Neural cell (in vitro differentiated cells): ENCODE measurements at regions not wholly inside any gene's neighbourhood (a gene's known extent, or its start where the extent isn't known, plus 50 kb on each side); places are given as distances from the start of the nearest gene placed in this dataset.

Experiments
- H2AFZ ChIP-seq: fragments of 200-600, 300-800 bp; sonication (generic), shearing (Covaris generic); 2 replicates; pipeline ENCODE4 v1.6.0; 2014; ENCODE audit warnings: low read depth, mild to moderate bottlenecking, antibody characterized with exemption, low read length, moderate library complexity
- H3F3A ChIP-seq: fragments of 200-600 bp; shearing (Covaris generic); 2 replicates; pipeline ENCODE4 v1.6.1; 2016; ENCODE audit warnings: mild to moderate bottlenecking, moderate library complexity, mixed read lengths, antibody characterized with exemption, low read length; ENCODE audit not compliant: insufficient read depth, poor library complexity, severe bottlenecking
- H3K27ac ChIP-seq: fragments of 200-600, 300-800 bp; sonication (generic), shearing (Covaris generic); 2 replicates; pipeline ENCODE4 v1.5.1; 2014; ENCODE audit warnings: mild to moderate bottlenecking, low read length, moderate library complexity
- H3K27me3 ChIP-seq: fragments of 300-800, 200-600 bp; sonication (generic), shearing (Covaris generic); 2 replicates; pipeline ENCODE4 v1.6.0; 2014; ENCODE audit warnings: mild to moderate bottlenecking, low read depth, low read length, moderate library complexity; ENCODE audit not compliant: insufficient read depth
- H3K36me3 ChIP-seq: fragments of 300-800, 200-600 bp; sonication (generic), shearing (Covaris generic); 2 replicates; pipeline ENCODE4 v1.5.1; 2014; ENCODE audit warnings: mild to moderate bottlenecking, antibody characterized with exemption, low read length, moderate library complexity; ENCODE audit not compliant: insufficient read depth
- H3K4me2 ChIP-seq: fragments of 300-800, 200-600 bp; sonication (generic), shearing (Covaris generic); 2 replicates; pipeline ENCODE4 v1.6.0; 2014; ENCODE audit warnings: mild to moderate bottlenecking, low read length
- H3K4me3 ChIP-seq: fragments of 300-800, 200-600 bp; sonication (generic), shearing (Covaris generic); 2 replicates; pipeline ENCODE4 v1.5.1; 2014; ENCODE audit warnings: mild to moderate bottlenecking, low read length, moderate library complexity
- H3K79me2 ChIP-seq: fragments of 200-600 bp; shearing (Covaris generic); replicated peaks from 2 replicates; pipeline ENCODE4 v1.6.0; 2014; ENCODE audit warnings: mild to moderate bottlenecking, low read length, moderate library complexity; ENCODE audit not compliant: insufficient read depth
- H3K9ac ChIP-seq: fragments of 300-800, 200-600 bp; sonication (generic), shearing (Covaris generic); 2 replicates; pipeline ENCODE4 v1.6.1; 2016; ENCODE audit warnings: mild to moderate bottlenecking, low read length, mixed read lengths
- H3K9me2 ChIP-seq: fragments of 200-600 bp; shearing (Covaris generic); 2 replicates; pipeline ENCODE4 v1.6.1; 2016; ENCODE audit warnings: mild to moderate bottlenecking, low read length, mixed read lengths; ENCODE audit not compliant: insufficient read depth
- H3K9me3 ChIP-seq: fragments of 200-600, 300-800 bp; sonication (generic), shearing (Covaris generic); 2 replicates; pipeline ENCODE4 v1.6.1; 2016; ENCODE audit warnings: mild to moderate bottlenecking, mixed run types, low read length, moderate library complexity, mixed read lengths
- H4K20me1 ChIP-seq: fragments of 200-600 bp; shearing (Covaris generic); 2 replicates; pipeline ENCODE4 v1.6.1; 2016; ENCODE audit warnings: mild to moderate bottlenecking, mixed run types; ENCODE audit not compliant: insufficient read depth
- EP300 ChIP-seq: fragments of 450-650 bp; conservative IDR thresholded peaks from 2 replicates; pipeline ENCODE4 v1.6.1; 2014; ENCODE audit warnings: antibody characterized with exemption, mild to moderate bottlenecking, moderate library complexity; ENCODE audit not compliant: poor library complexity, severe bottlenecking
- EZH2 ChIP-seq: fragments of 200-600, 300-800 bp; shearing (Covaris generic), sonication (generic); IDR thresholded peaks from 2 replicates; pipeline ENCODE4 v1.6.1; 2014; ENCODE audit warnings: antibody characterized with exemption, low read length, borderline replicate concordance, mild to moderate bottlenecking; ENCODE audit not compliant: insufficient read depth, poor library complexity, severe bottlenecking
- MXI1 ChIP-seq: fragments of 450-650 bp; conservative IDR thresholded peaks from 2 replicates; pipeline ENCODE4 v1.6.1; 2014; ENCODE audit warnings: antibody characterized with exemption, mild to moderate bottlenecking; ENCODE audit not compliant: poor library complexity, severe bottlenecking
- POLR2AphosphoS5 ChIP-seq: IDR thresholded peaks from 2 replicates; pipeline ENCODE4 v1.6.1; 2012
- RAD21 ChIP-seq: fragments of 450-650 bp; conservative IDR thresholded peaks from 2 replicates; pipeline ENCODE4 v1.6.1; 2014; ENCODE audit warnings: antibody characterized with exemption, mild to moderate bottlenecking, moderate library complexity
- SMC3 ChIP-seq: fragments of 450-650 bp; conservative IDR thresholded peaks from 2 replicates; pipeline ENCODE4 v1.6.1; 2014; ENCODE audit warnings: antibody characterized with exemption, mild to moderate bottlenecking, moderate library complexity; ENCODE audit not compliant: poor library complexity
- TAF1 ChIP-seq: IDR thresholded peaks from 2 replicates; pipeline ENCODE4 v1.6.1; 2012; ENCODE audit warnings: low read depth
- TF ChIP-seq, protein P1 (sequence below): fragments of 450-650 bp; IDR thresholded peaks from 2 replicates; pipeline ENCODE4 v1.5.1; 2014; ENCODE audit warnings: antibody characterized with exemption, mild to moderate bottlenecking, moderate library complexity; ENCODE audit not compliant: poor library complexity, severe bottlenecking
- TF ChIP-seq, protein P2 (sequence below): IDR thresholded peaks from 2 replicates; pipeline ENCODE4 v1.6.1; 2012; ENCODE audit warnings: borderline replicate concordance

GRCh38 chr5:170176916-170177315 lies 55.9 kb upstream of the C5orf58 start:
- Histone ChIP-seq H3K4me2 (no peak overlapping the region), H3K4me3 (no peak overlapping the region), H3K36me3 (no peaks in the 10 kb centered on the region), H3K9me2 (no peaks in the 10 kb centered on the region), H2AFZ (no peak overlapping the region), H3K27me3 (no peaks in the 10 kb centered on the region), H3K9me3 (no peaks in the 10 kb centered on the region), H4K20me1 (no peaks in the 10 kb centered on the region), H3K79me2 (no peaks in the 10 kb centered on the region), H3K27ac (no peak overlapping the region), H3K9ac (no peak overlapping the region), H3F3A (no peaks in the 10 kb centered on the region)
- TF ChIP-seq EZH2 = no peak
- no peak for TF ChIP-seq TAF1
- TF ChIP-seq, protein P1, sequence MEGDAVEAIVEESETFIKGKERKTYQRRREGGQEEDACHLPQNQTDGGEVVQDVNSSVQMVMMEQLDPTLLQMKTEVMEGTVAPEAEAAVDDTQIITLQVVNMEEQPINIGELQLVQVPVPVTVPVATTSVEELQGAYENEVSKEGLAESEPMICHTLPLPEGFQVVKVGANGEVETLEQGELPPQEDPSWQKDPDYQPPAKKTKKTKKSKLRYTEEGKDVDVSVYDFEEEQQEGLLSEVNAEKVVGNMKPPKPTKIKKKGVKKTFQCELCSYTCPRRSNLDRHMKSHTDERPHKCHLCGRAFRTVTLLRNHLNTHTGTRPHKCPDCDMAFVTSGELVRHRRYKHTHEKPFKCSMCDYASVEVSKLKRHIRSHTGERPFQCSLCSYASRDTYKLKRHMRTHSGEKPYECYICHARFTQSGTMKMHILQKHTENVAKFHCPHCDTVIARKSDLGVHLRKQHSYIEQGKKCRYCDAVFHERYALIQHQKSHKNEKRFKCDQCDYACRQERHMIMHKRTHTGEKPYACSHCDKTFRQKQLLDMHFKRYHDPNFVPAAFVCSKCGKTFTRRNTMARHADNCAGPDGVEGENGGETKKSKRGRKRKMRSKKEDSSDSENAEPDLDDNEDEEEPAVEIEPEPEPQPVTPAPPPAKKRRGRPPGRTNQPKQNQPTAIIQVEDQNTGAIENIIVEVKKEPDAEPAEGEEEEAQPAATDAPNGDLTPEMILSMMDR = no peak
- no peak for TF ChIP-seq POLR2AphosphoS5

DNA sequence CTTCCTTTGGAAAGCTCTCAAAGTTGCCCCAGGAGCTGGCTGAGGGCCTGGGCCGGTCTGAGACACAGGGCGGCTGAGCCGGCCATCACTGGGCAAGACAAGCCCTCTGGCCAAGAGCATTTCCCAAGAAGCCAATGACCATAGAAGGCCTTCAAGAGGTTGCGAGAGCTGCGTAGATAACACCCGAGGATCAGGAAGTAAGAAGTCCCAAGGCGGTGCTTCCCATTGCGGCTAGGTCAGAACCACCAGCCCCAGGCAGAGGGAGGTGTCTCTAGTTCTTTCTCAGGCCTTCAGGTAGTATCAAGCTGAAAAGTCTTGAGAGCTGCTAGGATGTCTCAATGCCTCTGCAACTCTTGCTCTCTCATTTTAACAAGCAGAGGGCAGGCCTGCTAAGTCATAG lies 54.0 kb upstream of the C5orf58 start:
- no peak overlapping the region for H3K4me3 ChIP-seq
- H2AFZ ChIP-seq = no peak overlapping the region
- no peak overlapping the region for H3K27ac ChIP-seq
- no peaks in the 10 kb centered on the region for H4K20me1 ChIP-seq
- H3F3A ChIP-seq = no peaks in the 10 kb centered on the region
- H3K4me2 ChIP-seq = no peak overlapping the region
- no peak overlapping the region for H3K9ac ChIP-seq
- no peaks in the 10 kb centered on the region for H3K79me2 ChIP-seq
- TF ChIP-seq POLR2AphosphoS5 (no peak), TAF1 (no peak), MXI1 (no peak), SMC3 (no peak), RAD21 (no peak), EZH2 (no peak), EP300 (no peak)
- TF ChIP-seq, protein P2, sequence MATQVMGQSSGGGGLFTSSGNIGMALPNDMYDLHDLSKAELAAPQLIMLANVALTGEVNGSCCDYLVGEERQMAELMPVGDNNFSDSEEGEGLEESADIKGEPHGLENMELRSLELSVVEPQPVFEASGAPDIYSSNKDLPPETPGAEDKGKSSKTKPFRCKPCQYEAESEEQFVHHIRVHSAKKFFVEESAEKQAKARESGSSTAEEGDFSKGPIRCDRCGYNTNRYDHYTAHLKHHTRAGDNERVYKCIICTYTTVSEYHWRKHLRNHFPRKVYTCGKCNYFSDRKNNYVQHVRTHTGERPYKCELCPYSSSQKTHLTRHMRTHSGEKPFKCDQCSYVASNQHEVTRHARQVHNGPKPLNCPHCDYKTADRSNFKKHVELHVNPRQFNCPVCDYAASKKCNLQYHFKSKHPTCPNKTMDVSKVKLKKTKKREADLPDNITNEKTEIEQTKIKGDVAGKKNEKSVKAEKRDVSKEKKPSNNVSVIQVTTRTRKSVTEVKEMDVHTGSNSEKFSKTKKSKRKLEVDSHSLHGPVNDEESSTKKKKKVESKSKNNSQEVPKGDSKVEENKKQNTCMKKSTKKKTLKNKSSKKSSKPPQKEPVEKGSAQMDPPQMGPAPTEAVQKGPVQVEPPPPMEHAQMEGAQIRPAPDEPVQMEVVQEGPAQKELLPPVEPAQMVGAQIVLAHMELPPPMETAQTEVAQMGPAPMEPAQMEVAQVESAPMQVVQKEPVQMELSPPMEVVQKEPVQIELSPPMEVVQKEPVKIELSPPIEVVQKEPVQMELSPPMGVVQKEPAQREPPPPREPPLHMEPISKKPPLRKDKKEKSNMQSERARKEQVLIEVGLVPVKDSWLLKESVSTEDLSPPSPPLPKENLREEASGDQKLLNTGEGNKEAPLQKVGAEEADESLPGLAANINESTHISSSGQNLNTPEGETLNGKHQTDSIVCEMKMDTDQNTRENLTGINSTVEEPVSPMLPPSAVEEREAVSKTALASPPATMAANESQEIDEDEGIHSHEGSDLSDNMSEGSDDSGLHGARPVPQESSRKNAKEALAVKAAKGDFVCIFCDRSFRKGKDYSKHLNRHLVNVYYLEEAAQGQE = no peak
- TF ChIP-seq, protein P1 = no peak
- H3K9me3 ChIP-seq = no peaks in the 10 kb centered on the region
- no peaks in the 10 kb centered on the region for H3K9me2 ChIP-seq
- no peaks in the 10 kb centered on the region for H3K27me3 ChIP-seq
- no peaks in the 10 kb centered on the region for H3K36me3 ChIP-seq
